ENCODE measurements at regions not wholly inside any gene's neighbourhood (a gene's known extent, or its start where the extent isn't known, plus 50 kb on each side); places are given as distances from the start of the nearest gene placed in this dataset.
"Not testable (repeated sequence)": the region's sequence is repeated elsewhere in the genome, so short reads cannot be mapped to it uniquely, and the experiment has no call there.

DNA sequence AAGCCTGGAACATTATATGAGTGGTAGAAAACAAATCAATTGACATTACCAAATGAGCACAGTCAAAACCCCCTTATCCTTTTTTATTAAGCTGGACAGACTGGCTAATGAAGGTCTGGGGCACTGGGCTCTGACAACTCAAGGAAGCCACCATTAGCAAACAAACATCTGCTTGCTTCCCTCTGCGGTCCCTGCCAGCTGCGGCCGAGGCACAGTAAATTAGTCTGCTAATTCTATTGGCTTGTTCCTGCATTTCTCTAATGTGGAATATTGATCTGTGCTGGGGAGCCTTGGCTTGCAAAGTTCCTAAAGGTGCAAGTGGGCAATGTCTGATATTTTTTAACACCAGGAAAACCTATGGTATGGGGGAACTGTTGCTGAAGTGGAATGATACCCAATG lies 300.3 kb downstream of the MTX2 start:
- DNase-seq (ENCODE audit: low spot score): no peak

DNA sequence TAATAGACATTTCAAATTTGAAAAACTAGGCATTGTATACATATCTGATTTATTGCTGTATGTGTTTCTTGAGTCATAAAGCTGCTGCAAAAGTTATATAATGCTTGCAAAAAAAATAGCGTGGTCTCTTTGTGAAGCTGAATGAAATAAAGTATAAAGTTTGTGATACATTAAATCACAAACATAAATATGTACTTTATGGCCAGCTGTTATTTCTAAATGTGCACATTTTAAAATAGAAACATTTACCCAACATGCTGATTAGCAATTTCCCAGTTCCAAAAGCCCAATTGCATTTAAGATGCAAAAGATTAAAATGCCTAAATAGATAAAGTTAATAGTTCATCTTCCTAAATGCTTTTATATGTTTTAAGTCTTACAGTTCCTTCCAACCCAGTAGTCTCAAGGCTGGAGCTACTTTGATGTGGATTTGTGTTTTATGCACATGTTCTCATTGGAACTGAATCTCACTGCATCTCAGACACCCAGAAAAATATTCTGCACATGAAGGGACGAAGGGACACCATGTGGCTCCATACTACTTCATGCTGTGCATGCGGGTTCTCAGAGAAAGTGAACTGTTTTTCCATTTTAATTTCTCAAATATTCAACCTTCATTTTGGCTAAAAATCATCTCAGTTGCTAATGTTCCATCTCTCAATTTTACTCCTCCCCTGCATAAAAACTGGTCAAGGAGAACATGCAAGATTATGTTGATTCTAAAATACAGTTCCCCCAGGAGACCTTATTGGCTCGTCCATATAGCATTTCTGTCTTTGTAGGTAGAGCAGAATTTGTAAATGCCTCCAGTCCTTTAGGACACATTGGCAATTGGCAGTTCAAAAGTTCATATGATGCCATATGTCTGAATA lies 304.6 kb downstream of the MTX2 start:
- no peak for DNase-seq (ENCODE audit: low spot score)

DNA sequence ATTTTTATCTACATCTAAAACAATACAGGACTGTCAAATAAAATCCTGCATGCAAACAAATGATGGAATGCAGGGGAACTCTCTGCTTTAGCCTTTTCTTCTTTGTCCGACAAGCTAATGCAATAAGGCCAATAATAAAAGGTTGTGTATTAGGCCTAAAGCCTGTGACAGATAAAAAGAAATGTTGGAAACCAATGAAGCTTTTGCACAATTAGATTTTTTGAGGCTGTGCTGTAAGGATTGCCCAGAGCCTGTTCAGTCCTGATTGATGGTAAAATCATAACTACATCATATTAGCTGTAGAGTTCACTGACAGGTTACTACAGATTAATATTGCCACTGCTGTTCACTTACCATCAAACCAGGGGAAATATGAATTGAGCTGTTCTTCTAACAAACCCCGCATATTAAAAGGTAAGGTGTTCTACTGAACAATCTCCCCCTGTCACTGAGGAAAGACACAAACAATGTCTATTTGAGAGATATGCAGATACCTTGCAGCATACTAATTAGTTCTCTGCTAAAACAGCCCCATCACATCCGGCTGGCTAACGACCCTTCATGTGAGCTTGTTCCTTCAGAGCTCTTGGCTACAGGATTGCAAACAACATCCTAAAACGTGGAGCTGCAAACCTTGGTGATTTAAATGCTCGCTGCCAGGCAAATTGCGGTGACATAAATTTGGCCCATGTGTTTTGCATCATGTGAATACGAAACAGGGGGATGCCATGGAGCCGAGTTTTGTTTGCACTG lies 305.4 kb downstream of the MTX2 start:
- DNase-seq (ENCODE audit: low spot score): no peak

DNA sequence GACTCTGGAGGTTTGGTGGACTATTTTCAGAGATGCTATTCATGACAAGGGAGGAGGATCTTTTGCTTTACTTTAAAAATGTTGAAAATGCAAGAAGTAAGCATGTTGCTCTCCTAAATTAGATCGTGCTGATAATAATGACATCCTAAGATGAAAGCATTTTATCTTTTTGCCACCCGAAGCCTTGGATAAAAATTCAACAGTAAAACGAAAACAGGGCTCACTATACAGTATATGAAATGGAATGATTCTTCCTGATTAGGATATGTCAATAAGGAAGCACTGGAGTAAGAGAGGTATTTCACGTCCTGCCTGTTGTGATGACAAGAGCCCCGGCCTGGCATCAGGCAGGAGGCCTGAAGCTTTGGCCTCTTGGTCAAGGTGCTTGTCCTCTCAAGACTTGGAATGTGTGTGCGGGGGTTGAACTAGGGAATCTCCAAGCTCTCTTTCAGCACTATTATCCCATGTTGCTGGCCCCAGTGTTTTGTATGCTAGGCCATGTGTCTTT lies 306.0 kb downstream of the MTX2 start:
- no peak for DNase-seq (ENCODE audit: low spot score)

DNA sequence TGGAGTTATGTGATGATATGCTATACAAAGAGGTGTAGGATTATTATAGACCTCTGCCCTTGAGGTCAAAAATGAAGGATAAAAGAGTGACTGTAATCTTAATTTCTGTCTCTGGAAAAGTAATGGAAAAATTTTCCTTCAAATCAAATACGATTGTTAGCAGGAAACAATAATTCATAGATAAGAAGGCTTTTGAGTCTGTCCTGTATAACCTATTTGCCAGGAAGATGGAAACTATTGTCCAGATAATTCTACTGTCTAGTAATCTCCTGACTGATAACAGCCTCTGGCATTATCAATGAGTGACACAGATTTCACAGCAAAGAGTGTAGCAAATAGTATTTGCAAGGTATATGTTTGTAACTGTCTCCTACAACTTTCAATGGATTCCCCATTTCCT lies 307.8 kb downstream of the MTX2 start:
- DNase-seq (ENCODE audit: low spot score): no peak

DNA sequence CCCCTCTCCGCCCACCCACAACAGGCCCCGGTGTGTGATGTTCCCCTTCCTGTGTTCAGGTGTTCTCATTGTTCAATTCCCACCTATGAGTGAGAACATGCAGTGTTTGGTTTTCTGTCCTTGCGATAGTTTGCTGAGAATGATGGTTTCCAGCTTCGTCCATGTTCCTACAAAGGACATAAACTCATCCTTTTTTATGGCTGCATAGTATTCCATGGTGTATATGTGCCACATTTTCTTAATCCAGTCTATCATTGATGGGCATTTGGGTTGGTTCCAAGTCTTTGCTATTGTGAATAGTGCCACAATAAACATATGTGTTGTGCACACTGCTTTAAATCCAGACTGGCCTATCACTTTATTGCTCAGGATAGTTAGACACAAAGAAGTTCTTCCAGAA lies 309.1 kb downstream of the MTX2 start:
- not testable (repeated sequence) for DNase-seq (ENCODE audit: low spot score)

DNA sequence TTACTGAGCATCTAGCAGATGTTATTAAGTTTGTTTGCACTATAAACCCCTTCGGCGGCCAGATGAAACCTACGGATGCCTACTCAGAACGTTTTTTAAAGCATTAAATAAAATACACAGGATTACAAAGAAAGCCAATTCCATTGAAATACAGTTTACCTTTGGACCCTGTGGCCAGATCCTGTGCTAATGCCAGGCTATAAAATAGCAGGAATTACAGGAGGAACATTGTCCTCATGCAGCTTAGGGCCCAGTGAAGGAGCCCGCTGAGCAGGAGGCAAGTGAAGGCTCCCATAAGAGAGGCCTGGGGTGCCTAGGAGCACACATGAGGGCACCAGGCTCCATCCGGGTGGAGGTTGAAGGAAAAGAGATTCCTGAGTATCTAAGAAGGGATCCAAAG lies 310.4 kb downstream of the MTX2 start:
- DNase-seq (ENCODE audit: low spot score): no peak

DNA sequence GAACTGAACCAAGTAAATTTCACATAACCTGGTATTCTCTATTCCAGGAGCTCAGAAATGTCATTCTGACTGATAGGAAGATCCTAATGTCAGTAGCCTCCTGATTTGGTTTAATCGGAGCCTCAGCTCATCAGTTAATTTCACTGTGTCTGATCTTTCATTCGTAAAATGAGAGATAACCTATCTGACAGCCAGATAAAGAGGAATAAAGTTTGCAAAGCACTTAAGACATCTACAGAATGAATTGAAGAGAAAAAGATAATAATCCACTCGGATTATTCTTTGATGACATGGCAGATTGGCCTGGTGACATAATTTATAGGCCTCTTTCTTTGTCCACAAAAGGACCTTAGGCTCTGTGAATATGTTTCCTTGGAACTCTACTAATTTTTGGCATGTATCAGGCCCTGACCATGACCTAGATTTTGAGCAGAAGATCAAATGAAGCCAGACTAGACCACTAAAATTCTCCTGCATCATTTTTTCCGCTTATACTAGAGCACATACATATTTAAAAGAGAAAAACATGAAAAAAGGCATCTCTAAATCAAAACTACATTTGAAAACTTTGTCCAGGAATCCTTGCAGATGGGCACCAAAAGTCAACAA lies 312.4 kb downstream of the MTX2 start:
- DNase-seq (ENCODE audit: low spot score): no peak

DNA sequence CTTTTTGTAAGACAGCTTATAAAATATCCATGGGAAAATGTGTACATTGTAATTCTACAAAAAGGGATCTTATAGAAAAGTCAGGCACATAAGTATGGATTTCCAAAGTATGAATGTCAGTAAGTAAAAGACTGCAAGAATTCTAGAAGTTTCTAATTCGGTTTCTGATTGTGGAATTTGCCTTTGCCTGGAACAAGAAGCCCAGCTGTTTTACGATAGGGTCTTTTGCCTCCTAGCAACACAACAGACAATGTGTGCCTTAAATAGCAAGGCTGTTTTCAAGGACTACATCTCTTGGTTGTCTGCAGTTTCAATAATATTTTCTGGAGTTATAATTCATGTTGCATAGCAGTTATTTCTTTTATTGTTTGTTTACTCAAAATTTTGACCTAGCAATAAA lies 312.9 kb downstream of the MTX2 start:
- DNase-seq (ENCODE audit: low spot score): no peak

DNA sequence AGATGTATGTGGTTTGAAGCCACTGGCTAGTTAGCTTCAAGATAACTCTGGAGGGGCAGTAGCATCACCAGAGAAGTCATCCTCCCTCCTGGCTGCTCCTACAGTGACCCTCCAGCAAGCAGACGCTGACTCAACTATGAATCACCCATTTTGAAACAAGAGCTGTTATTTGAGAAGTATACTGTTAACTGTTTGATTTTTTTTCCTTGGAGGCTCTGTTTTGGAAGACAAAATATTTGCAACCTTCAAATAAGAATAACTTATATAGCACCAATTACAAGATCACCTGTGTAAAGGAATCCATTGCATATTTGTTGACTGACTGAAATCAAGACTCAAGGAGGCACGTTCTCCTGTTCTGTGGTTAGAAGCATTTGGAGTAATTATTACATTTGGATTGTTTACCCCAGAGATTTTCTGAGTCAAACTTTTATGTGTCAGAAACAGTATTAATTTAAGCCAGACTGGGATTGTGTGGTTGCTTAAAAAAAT lies 313.8 kb downstream of the MTX2 start:
- peak; percentile 37 for DNase-seq (ENCODE audit: low spot score)

DNA sequence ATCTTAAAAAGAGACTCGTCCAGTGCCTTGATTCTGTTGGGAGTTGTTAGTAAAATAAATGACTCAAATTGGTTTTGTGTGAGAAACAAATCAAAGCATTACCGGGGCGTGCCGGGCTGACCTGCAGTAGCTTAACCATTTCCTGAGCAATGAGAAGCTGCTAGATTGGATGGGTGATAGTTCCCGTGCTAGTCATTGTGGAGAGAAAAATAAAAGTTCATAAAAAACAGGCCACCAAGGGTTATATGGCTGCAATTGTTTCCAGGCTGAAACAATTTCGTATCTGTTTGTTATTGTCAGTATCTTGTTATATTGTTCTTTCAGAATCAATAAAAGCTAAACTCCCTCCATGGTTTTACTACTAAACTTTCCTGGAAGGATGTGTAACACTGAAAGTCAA lies 314.4 kb downstream of the MTX2 start:
- no peak for DNase-seq (ENCODE audit: low spot score)

DNA sequence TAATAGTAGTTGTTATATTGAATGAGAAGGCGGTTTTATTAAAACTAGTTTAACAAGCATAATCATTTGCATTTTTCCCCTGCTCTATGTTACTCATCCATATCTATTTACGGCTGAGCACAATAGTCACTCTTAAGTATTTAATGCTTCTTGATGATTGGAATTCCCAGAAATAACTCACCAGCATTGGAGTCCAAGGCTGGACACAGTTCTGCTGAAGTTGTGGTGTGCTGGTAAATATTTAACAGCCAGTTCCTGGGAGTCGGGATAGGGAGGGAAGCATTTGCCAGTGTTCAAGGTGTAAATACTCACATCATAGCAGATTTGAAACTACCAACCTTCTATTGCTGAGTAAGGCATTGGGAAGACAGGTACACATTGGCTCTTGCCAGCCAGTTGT lies 315.1 kb downstream of the MTX2 start:
- DNase-seq (ENCODE audit: low spot score): no peak

DNA sequence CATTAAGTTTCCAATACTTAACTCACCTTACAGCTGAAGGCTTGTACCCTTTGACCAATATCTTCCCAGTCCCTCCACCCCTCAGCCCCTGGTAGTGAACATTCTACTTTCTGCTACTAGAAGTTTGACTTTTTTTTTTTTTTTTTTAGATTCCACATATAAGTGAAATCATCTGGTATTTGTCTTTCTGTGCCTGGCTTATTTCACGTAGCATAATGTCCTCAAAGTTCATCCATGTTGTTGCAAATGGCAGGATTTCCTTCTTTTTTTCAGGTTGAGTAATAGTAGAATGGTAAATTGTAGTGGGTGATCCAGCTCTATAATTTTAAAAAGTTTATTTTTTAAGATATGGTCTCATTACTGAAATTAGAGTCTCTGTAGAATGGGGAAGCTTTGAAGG lies 316.0 kb downstream of the MTX2 start:
- no peak for DNase-seq (ENCODE audit: low spot score)

DNA sequence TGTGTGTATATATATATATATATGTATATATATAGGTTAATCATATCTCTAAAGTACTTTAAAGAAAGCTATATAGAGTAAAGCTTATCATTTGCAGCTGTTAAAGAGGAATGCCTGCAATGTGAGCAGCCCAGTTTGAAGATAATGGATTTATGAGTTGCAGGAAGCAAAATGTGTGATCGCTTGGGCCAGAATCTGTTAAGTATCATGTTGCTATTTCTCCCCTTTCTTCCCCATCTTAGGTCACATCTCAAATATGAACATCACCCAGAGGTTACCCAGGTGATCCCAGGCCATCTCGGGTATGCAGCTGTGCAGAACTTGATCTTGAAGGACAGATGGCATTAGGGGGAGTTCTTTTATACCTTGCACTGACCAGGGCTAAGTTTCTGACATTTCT lies 316.5 kb downstream of the MTX2 start:
- DNase-seq (ENCODE audit: low spot score): no peak

DNA sequence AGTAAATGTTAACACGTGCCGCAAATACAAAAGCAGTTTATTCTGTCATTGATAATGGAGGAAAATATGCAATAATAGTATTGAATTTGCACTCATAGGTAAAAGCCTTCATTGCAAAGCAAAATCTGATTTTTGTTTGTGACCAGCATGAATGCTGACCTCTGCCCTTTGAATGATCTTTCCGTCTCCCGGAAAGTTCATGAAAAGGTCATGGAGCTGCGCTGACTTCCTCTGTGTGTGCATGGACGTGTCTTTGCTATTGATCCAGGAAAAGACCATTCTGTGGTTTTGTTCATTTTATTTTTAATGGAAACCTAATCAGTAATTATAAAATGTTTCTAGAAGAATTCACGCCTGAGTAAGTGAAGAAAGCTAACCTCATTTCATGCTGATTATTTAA lies 320.0 kb downstream of the MTX2 start:
- DNase-seq (ENCODE audit: low spot score): no peak

DNA sequence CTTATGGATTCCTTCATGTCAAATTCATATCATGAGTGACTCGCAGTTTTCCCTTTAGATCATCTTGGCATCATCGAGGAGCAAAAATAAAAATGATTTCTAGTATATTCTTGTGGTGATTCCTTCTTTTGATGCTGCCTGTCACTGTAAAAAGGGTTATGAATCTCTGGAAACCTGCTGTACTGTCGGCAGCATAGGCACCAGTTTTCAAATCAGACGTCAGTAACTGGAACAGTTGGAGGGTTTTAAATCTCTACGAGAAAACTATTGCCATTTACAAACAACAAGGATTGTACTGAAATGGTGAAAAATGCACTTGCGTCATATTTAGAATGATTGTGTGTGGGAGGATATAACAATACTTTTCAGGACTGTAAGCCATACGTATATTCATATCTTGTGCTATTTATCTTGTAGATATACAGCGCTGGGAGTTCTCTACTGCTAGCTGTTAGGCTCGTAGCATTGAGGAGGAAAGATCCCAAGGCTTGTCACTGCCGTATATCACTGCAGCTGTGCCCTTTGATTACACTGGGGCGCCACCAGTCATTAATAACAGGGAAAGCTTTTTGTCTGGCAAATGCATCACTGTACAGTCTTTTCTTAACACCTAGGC lies 320.7 kb downstream of the MTX2 start:
- no peak for DNase-seq (ENCODE audit: low spot score)

DNA sequence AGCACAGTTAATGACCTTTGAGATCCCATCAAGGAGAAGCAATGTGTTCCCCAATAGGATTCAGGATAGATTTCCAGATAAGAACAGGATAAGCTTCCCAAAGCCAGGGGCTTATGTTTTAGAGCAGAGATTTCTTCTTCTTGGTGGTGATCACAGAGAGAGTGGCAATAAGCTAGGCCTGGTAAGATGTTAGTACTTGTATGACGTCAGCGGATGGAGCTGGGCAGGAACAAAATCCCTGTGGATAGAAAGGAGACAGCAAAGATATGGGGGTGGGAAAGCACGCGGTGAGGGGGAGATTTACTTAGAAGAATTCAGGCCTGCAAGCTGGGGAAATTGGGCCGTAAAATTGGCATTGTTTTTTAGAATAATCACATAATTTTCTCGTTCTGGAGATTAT lies 323.0 kb downstream of the MTX2 start:
- DNase-seq (ENCODE audit: low spot score): no peak

DNA sequence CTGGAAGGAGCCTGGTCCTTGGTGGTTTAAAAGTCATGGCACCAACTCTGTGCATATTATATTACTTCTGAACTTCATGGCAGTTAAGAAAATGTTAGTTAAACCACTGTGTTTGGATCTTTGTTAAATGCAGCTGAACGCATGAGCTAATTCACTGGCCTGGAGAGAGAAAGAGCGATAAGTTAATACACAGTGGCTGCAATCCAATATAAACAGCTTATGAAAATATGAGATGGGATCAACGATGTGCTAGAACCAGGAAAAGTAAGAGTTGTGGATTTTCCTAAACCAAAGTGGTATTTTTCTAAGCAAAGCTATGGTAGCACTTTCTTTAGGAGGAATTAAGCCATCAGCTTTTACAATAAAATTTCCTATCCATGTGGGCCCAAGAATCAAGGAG lies 326.7 kb downstream of the MTX2 start:
- no peak for DNase-seq (ENCODE audit: low spot score)

DNA sequence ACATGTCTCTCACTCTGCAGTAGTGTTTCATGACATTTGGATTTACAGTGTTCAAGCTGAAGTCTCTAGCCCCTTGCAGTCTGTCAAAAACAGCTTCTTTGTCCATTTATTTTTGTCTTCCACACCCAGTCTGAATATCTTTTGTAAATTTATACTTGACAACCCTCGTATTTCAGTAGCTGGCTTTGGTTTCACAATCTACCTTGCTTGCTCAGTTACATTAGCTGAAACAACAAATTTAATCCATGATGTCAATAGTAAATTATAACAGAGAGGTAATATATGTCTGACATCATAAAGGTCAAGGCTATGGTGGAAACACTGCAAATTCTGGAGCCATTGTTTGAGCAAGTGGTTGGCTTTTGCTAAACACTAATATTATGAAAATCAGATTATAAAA lies 328.7 kb downstream of the MTX2 start:
- no peak for DNase-seq (ENCODE audit: low spot score)

DNA sequence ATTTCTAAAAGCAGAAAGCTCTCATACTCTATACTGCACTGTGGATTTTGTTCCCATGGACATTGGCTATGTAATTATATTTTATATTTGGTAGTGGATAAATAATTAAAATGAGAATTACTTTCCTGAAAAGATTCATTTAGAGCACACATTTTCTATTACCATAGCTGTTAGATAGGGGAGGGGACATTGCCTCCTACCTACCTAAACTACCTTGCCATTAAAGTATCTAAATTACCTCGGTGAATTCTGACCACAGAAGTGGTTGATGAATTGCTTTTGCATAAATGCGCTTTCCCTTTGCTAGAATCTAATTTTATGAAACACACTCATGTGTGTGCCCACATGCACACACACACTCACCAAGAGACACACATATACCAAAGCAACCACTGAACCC lies 329.1 kb downstream of the MTX2 start:
- no peak for DNase-seq (ENCODE audit: low spot score)

DNA sequence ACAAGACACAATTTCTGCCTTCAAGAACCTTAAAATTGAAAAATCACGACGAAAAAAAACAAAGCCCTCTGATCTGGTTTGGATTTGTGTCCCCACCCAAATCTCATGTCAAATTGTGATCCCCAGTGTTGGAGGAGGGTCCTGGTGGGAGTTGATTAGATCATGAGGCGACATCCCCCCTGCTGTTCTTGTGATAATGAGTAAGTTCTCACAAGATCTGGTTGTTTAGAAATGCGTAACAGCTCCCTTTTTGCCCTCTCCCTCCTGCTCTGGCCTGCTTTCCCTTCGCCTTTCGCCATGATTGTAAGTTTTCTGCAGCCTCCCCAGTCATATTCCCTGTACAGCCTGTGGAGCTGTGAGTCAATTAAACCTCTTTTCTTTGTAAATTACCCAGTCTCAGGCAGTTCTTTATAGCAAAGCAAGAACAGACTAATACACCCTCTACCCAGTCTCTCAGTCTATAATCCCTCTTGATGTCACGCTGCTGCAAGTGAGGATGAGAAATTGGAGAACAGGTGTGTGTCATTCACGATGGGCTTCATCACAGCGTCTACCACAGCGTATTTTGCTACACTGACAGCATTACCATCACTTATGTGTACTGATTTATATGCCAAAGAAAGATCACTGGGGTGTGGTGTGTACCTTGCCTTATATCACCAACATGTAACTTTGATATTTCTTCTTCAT lies 330.7 kb downstream of the MTX2 start:
- no peak for DNase-seq (ENCODE audit: low spot score)

DNA sequence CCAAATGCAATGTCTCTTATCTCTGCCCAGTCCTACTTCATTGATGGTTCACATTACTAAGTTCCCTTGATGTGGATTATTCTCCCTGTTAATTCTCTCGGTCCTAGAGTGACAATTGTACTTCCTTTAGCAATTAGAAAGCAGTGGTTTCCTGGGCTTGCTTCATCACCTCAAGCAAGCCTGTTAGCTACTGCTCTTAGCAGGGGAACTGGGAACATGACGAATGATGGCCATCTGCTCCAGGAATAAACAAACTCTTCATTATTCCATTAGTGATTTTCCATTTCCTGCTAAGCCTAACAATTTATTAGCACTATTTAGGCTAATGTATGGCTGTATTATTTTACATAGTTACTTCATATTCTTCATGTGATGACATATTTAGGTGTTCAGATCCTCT lies 331.8 kb downstream of the MTX2 start:
- no peak for DNase-seq (ENCODE audit: low spot score)
